Activated CD4-positive, alpha-beta T cell treated with anti-CD3 and anti-CD28 coated beads, Interleukin-2, amount 50 U/mL, for 24 hours (primary cell): ENCODE measurements at regions not wholly inside any gene's neighbourhood (a gene's known extent, or its start where the extent isn't known, plus 50 kb on each side); places are given as distances from the start of the nearest gene placed in this dataset.

Experiments
- DNase-seq, 2 donors: peaks; one replicate each; pipeline ENCODE4 v3.0.0-alpha.2; 2020; ENCODE audit warnings: low read depth in 1 of 2, low spot score in 1 of 2

GRCh38 chr20:22789676-22790075 is 205.3 kb upstream of the FOXA2 start:
- DNase-seq = no peak

DNA sequence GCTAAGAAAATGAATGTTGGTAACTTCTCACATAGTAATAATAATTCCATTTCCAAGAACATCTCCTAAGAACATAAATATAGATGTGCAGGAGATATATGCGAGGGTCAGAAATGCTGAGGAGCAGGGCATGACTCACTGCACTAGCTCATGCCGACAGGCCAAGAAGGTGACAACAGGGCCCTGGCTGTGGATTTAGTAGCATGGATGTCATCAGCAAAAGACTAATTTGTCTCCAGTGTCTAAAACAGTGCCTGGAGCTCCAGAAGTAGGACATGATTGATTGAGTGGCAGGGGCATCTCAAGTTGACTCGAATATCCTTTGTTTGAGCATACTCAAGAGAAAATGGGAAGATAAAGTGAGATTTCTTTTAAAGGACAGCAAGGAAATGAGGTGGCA is 207.0 kb upstream of the FOXA2 start:
- no peak for DNase-seq

DNA sequence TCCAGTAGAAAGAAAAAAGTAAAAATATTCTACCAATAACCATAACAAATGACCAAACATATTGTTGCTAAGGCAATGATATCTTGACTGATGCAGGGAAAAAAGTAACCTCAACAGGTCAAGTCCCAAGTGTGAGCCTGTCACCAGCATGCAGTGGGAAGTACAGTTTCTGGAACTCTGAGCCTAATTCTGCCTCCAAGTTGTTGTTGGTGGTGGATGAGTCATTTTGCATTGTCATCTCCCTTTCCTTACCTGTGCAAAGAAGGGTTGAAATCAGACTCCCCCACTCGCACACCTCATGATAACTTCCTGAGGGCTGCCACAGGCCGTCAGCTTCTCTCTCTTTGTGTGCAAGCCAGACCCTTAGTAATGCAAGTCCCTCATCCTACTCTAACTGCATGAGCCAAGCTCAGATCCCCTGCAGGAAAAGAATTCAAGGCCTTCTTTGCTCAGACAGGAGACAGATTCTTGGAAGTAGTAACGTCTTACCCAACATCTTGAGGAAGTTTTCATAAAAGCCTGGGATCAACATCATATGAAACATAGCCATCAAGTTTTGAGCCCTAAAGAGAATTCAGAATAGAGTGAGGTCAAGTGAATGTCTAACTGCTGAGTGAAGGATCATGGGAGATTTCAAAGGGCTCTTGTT is 207.6 kb upstream of the FOXA2 start:
- DNase-seq = no peak

- DNase-seq = no peak
Measured at GRCh38 chr20:22794200-22794599, 209.8 kb upstream of the FOXA2 start.

DNA sequence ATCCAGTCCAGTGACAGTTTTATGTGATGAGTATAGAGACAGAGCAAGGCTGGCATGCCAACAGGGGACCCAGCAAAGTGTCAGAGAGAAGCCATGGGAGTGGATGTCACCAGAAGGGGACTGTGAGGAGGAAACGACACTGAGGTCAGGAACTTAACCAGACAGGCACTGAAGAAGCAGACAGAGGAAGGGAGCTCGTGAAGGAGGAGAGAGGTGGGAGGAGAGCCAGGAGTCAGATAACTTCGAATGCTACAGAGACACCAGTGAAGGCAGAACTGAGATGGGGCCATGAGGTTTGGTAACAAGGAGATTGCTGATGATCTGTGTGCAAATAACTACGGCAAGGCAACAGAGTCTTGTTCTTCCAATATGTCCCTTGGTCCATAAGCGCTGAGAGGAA is 211.1 kb upstream of the FOXA2 start:
- DNase-seq = no peak

- no peak for DNase-seq
Measured at GRCh38 chr20:22795871-22796270, 211.5 kb upstream of the FOXA2 start.

GRCh38 chr20:22796469-22797077 is 212.2 kb upstream of the FOXA2 start:
- DNase-seq = no peak

- DNase-seq = no peak
Measured at GRCh38 chr20:22797103-22797502, 212.7 kb upstream of the FOXA2 start.

- DNase-seq = no peak
Measured at GRCh38 chr20:22799687-22800086, 215.3 kb upstream of the FOXA2 start.

DNA sequence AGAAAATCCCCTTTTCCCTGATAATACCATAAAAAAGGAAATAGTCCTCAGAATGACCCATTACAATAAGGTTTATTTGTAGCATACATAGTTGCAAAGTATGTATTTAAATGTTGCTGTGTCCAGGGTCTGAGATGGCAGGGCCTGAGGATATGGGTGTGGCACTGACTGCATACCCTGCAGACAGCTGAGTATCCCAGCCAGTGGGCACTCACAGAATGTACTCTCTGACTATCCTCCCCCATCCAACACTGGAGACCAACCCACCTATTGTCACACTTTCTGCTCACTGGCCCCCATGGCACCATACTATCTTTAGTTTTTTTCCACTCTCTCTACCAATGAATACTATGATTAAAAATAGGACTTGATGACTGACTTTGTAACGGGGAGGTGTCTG is 215.8 kb upstream of the FOXA2 start:
- DNase-seq = no peak

DNA sequence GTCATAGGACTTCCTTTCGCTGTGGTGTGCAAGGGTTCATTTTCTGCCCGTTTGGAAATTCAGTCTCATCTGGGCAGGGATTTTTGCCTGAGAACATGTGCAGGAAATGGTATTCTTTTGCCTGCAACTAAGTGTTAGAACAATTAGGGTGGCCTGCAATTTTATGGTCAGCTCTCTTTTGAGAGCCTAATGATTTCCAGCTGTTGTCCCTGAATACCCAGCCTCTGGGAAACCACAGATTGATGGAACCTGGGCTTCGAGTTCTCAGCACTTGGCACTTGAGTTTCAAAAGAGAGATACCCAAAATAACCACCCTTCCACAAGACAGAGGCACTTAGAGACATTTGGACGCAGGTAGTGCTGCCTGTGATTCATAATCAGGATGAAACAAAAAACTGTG is 217.2 kb upstream of the FOXA2 start:
- no peak for DNase-seq

DNA sequence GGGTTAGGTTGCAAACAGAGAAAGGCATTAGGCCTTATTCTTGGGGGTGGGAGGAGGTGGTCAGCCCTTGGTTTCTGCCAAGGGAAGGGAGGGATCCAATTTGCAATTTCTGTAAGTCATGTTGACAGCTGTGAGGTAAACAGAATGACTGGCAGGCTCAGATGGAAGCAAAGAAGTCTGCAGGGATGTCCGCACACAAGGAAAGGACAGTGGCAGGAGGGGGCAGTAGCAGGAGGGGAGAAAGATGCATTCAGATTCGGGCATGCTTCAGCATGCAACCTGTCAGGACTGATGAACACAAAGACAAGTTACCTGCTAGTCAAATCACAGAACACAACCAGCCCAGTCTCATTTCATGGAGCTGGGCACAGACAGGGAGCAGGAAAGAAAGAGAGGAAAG is 217.9 kb upstream of the FOXA2 start:
- no peak for DNase-seq

DNA sequence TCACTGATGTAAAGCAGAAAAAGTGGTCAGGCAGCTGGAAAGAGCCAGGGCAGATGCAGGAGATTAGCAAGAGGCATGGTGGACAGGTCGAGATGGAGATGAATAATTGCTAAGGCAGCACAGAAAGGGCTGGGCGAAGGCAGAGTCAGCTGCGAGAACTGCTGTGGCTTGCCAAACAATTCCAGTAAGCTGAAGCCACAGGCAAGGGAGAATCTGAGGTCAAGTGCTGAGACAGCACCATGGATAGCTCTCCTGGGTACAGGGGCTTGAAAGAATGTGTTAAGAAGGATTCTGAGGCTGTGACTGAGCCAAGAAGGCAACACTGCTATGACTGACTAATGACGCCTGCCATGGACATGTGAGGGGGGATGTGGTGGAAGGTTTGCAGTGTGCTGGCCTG is 220.8 kb upstream of the FOXA2 start:
- DNase-seq = no peak

DNA sequence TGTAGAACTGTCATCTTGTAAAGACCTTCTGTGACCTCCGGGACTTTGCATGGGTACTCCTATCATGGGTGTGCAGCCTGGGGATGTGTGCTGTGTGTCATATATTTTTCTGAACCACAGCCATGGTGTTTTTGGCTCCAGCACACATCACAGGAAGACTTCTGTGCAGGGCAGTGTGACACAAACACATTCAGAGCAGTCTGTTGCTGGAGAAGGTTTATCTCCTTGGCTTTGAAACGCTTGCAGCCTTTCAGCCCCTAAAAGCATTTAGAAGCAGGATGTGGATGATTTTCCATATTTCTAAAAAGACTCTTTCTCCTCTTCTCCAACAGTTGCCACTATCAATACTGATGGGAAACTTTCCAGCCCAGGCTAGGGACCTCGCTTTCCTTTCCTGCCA is 221.6 kb upstream of the FOXA2 start:
- DNase-seq = no peak

- DNase-seq = no peak
Measured at GRCh38 chr20:22807045-22807444, 222.7 kb upstream of the FOXA2 start.

DNA sequence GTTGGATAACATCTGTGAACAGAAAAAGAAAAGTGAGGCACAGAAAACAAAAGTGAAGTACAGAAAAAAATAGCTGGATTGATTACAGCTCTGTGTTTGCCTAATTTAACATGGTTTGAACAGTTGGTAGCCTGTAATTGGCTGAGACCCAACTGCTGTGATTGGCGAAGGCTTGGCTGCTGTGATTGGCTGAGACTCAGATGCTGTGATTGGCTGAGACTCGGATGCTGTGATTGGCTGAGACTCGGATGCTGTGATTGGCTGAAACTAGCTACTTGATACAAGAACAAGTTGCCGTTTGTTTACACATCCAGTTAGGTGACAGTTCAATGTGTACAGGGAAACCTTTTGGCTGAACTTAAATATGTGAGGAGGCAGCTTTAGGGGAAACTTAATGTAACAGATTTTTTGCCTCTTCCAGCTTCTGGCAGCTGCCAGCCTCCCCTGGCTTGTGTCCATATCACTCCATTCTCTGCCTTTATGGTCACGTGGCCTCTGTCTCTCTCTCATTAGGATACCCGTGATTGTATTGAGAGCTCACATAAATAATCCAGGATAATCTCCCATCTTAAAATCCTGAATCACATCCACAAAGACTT is 223.4 kb upstream of the FOXA2 start:
- DNase-seq = no peak

- DNase-seq = no peak
Measured at GRCh38 chr20:22808628-22809027, 224.3 kb upstream of the FOXA2 start.

GRCh38 chr20:22810030-22810429 is 225.1 kb upstream of the SSTR4 start:
- no peak for DNase-seq

- no peak for DNase-seq
Measured at GRCh38 chr20:22810626-22811569, 224.2 kb upstream of the SSTR4 start.

- no peak for DNase-seq
Measured at GRCh38 chr20:22814471-22815205, 220.5 kb upstream of the SSTR4 start.

DNA sequence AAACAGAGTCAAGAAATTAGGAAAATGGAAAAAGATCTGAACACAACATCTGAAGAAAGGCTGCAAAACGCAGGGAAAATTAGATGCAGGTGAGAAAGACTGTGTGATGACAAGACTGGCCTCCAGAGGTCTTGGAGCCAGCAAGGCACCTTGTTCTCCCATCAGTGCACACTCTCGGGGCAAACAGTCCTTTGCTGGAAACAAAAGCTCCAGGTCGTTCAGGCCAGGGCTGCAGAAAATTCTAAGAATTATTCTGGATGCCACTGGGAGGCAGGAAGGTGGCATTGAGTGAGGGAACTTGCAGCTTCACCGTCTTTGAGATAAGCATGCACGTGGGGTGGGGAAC is 219.9 kb upstream of the SSTR4 start:
- no peak for DNase-seq
